HS-27A (cell line): ENCODE measurements at regions not wholly inside any gene's neighbourhood (a gene's known extent, or its start where the extent isn't known, plus 50 kb on each side); places are given as distances from the start of the nearest gene placed in this dataset.

Experiments used
- DNase-seq: peaks from one replicate; pipeline ENCODE4 v3.0.0-alpha.2; 2012; ENCODE audit warnings: low read depth, missing footprints

DNA sequence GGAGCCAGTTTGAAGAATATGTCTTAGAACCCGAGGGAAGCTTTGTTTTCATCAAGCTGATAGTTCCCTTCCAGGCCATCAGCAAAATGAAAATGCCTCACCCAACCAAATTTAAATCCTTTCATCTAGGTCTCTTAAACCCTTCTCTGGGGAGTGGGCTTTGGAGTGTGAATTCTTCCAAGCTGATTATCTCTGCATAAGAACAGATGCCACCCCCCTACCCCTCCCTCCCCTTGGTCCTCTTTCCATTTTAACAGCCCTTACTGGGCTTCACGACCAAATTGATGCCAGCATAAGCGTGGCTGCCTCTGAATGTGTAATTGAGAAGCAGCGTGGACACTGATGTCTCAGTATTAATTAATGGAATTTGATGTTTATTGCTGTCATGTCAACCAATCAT is 509.7 kb upstream of the CLINT1 start:
- no peak for DNase-seq

DNA sequence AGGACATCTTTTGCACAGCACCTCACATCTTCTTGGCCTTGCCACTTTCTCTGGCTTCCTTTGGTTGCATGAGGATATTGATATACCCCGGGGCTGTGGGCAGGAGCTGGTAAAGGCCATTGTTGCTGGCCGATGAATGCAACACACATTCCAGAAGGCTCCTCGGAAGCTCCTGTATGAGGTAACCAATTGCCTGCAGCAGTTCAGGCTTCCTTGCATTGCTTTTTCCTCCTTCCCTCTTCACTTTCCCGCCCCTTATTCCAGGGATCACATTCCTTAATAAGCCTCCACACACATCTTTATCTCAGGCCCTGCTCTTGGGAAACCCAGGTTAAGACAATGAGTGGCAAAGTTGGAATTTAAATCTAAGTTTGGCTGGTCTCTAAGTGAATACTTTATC is 505.4 kb upstream of the CLINT1 start:
- no peak for DNase-seq

DNA sequence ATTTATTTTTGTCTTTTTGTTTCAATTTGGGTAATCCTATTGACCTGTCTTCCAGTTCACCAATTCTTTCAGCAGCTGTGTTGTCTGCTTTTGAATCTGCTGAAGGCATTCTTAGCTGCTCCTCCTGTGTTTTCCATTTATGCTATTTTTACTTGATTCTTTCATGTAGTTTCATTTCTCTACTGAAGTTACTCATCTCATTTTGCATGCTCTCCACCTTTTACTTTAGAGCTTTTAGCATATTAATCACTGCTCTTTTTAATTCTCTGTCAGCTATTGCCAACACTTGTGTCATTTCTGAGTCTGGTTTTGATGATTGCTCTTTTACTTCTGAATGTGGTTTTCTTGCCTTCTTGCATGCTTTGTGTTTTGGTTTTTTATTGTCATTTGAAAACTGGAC is 496.0 kb upstream of the CLINT1 start:
- DNase-seq = no peak

DNA sequence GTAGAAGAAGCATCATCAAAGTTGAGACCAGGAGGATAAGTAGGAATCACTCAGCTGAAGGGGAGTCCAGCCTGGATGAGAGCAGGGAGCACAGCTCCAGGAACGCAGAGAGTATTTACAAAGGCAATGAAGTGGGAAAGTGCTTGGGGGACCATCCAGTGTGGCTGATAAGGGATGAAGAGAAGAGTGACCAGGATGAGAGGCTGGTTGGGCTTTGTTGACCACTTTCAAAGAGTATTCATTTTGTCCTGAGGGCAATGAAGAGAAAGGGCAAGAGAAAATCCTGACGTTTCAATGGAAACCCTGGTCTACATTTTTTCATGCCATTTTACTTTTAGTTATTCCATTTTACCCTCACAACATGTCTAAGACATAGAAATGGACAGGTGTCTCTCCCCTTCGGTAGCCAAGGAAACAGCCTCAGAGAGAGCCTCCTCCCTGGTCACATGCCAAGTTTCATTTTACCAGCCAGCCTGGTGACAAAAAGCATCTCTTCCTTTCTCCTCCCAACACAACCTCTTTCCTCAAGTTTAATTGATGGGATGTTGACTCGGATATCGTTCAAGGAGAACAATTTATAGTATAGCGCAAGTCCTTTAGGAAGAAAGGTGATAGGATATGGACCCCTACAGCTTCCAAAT is 492.7 kb upstream of the CLINT1 start:
- no peak for DNase-seq

DNA sequence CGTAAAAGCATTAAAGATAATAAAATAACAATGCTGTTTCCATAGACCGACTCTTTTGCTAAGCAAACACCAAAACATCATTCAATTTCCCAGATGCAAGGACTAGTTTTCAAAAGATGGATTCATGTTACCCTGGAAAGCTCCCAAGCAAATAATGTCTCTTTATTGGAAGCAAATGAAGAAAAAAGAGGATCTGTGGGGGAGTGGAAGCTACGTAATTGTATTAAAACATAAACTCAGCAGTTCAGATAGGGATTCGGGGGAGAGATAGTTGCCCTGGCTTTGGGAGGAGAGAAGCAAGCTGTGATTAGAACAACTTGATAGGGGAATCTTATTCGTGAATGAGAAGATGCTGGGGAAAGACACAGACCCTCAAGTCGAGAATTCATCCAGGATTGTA is 491.0 kb upstream of the CLINT1 start:
- no peak for DNase-seq

DNA sequence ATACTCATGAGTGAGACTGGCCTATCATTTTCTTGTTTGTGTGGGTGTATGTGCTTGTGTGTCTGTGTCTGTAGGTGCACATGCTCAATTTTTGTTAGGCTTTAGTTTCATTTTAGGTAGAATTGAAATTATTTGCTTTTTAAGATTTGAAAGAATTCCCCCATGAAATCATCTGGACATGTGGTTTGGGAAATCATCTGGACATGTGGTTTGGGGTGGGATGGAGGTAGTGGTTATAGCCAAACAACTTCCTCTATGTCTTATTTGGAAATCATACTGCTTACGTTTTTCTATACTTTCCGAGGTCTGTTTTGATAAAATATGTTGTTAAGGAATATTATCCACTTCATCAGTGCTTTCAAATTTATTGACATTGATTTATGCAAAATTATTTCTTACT is 485.4 kb upstream of the CLINT1 start:
- DNase-seq = no peak

DNA sequence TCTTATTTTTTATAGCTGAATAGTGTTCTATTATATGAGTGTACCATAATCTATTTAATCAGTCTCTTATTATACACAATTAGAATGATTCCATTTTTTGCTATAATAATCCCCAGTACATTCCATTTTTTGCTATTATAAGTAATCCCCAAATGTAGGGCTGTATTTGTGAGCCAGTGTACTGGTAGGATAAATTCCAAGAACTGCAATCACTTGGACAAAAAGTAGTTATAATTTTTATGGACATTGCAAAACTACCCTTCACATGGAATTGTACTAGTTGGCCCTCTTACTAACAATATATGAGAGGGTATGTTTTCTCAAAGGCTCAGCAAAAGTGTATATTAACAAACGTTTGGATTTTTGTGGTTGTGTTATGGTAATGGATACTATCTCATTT is 481.7 kb upstream of the CLINT1 start:
- no peak for DNase-seq

DNA sequence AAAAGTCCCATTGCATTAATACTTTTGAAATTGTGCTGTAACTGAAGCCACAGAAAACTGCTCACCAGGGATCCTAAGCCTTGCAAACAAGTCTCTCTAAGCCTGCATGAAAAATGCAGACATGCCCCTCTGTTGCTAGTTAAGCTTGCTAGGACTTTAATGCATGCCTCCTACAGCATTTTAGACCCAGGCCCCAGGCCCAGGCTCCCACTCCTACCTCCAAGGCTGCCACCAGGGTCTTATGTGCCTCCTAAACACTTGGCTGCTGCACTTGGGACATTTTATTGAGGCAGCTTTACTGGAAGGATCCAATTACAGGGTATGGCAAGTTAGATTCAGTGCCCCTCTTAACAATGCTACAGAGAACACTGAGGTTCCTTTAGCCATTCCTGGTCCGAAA is 467.3 kb upstream of the CLINT1 start:
- no peak for DNase-seq

DNA sequence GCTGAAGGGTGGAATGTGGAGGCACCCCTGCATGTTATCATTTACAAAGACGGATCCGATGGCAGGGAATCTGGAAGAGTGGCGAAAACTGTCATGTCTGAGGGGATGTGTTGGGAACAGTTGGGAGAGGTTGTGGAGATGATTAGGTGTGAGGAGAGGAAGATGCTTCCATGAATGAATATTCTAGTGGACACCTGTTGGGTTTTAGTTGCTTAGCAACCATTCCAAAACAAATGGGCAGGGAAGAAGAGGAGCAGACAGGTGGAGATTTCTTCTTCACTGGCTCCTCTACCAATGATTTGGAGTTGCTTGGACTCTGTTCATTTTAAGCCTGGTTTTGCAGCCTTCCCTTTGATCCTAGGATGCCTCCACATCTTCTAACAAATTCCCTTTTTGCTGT is 465.3 kb upstream of the CLINT1 start:
- no peak for DNase-seq

DNA sequence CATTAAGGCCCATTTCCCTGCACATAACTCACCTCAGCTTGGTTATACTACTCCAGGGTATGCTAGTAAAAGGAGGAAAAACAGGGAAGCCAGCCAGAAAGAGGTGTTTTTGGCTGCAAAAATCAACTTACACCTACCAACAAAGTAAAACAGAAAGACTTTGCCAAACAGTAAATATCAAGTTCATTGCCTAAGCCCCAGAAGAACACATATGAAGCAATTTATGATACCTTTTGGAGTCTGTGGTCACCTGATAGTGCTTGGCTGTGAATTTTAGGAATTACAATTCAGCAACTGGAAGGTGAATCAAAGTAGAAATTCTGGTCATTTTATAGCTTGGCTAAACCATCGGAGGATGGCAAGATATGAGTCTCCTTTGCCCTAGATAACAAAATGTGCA is 463.7 kb upstream of the CLINT1 start:
- DNase-seq = no peak

DNA sequence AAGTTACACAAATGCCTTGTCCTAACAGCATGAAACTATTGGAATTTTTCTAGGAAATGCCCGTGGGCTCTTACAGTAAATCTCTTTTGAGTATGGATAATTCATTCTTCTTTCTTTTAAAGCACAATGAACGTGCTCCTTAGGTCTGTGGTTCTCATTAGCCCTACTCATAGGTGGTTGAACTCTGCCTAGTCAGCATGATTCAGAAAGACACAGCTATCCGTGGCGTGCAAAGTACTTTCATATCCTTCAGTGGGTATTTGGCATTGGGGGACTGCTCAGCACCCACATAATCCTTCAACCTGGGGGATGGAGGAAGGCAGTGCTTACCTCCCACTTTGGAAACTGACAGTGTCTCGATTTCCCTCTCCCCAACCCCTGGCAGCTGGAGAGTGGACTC is 462.0 kb upstream of the CLINT1 start:
- no peak for DNase-seq

DNA sequence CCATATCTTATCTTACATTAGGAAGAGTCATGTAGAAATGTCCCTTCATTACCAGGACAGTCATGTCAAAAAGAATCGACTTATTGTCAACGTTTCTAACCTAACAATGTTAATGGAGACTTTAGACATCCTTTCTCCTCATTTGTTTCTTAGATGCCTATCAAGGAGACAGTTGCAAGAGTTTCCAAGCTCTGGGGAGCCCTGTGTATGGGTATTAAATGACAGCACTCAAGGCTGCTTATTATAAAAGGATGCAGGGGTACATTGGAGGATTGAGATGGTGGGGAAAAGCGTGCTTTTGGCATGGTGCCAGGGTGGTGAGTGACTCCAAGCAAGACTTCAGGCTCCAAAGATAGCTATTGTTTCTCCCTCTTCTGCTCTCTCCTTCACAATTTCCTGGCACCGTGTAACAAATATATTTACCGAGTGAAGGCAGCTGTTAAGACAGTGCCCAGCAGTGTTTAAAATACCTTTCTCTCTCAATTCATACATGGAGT is 461.3 kb upstream of the CLINT1 start:
- DNase-seq = no peak

DNA sequence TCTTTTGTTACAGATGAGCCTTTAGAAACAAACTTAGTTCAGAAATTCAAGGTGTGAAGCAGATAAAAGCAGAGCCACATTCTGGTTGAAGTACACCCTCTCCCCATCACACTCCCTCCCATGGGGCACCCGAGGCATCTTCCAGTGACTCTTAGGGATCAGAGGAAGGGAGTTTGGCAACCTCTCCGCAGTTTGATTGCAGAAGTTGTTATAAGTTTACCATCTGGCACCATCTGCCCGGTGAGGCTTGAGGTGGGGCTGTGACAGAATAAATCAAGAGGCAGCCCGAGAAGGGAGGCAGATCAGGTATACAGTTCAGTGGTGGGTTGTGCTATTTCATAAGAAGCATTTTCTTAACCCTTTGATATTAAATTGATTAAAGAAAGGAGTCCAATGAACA is 458.6 kb upstream of the CLINT1 start:
- no peak for DNase-seq

DNA sequence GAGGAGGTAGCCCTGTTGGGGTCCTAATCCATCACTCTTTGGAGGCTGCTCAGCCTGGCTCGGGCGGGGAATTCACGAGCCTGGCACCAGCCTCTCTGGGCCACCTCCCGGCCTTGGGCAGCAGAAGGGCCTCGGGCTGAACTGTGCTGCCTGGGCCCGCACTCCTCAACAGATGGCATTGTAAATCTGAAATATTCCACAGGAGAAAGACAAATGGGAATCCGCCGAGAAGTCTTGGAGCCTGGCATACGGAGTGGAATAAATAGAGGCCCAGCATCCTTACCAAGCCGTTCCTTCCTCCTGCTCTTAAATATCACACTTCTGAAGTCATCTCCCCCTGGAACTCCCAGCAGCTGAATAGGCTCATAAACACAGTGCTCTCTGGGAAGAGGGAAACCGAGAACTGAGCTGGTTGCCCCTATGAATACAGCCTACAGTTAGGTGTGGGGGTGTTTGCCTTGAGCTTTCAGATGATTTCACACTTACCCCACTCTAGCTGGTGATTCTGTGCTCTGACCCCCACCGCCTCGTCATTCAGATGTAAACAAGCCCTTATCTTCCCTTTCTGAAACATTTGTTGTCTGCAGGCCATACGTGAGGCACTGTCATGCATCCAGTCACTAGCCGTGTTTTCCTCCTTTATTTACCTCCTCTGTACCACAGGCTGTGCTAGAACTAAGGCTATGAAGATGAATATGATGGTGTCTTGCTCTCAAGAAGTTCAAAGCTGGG is 455.0 kb upstream of the CLINT1 start:
- no peak for DNase-seq

DNA sequence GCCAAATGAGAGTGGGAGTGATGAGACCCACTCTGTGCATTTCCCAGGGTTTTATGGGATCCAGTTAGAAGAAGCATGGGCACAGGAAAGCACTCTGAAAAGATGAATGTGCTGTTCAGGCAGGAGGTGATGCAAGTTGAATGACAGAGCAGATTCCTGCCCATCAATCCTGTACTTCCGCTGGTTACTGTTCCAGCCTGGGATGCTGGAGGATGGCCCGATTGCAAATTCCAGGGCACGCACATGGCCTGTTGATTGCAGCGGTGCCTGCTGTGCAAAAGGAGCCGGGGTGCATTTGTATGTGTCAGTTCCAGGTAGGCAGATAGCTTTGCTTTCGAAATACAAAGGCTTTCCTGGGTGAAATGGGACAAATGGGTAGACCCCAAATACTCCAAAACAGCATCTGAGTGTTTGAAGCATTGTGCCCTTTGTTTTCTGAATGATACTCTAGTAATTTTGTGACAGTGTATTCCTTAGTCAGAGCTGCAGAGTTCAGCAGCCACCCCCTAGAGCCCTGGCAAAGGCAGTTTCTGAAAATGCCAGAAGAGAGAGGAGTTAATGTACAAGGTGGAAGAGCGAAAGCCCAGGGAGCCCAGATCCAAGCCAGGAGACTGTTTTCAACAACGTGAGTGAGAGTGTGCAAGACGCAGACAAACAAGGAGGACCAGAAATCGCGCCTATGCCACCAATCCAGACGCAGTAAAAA is 454.2 kb upstream of the CLINT1 start:
- no peak for DNase-seq

DNA sequence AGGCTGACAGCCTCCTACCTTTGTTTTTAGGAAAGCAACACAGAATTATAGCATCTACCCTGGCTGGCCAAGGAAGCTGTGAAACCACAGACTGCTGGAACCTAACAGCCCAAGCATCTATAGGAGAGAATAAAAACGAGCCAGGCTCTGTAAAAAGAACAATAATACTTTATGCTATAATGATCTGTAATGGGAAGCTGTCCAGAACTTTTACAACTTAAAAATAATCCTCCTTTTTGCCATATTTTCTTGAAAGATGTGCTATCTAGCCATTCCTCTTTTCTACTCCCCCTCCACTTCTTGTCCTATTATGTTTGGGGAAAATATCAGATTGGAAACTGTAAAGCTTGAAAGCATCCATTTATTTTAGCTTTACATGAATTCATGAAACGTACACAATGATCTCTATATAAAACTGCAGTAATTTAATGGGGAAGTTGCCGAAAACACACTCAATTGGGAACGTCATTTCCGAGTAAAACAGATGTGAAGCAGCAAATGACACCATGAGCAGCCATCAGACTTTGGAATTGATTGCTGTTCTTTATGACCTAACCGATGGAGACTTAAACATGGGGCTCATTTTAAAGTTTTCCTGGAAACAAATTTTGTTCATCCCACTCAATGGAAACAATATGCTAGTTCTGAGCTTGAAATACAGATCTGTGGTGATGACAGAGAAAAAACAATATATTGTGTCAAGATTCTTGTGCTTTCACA is 450.3 kb upstream of the CLINT1 start:
- DNase-seq = no peak

DNA sequence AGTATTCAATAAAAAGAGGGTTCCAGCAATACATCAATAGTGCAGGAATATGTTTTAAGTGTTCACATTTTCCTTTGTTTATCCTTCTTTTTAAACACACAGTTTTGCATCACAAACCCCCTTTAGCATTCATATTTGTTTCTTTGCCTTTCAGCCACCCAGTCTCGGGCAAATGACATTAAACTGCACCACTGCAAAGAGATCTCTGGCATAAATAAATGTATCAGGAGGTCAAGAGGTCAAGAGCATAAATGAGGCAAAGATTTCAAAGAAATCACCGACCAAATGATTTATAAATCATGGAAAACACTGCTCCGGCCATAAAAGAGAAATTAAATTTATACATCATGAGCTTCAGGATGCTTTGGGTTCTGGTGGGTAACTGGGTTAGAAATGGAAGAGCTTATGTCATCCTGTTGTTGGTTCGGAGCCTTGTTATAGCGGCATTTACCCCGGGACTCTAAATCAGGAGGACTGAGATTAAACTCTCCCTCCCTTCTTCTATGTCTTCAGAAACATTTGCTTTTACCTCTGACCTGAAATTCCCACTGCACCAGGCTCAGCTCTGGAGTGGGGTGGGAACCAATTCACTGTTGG is 449.6 kb upstream of the CLINT1 start:
- DNase-seq = no peak

DNA sequence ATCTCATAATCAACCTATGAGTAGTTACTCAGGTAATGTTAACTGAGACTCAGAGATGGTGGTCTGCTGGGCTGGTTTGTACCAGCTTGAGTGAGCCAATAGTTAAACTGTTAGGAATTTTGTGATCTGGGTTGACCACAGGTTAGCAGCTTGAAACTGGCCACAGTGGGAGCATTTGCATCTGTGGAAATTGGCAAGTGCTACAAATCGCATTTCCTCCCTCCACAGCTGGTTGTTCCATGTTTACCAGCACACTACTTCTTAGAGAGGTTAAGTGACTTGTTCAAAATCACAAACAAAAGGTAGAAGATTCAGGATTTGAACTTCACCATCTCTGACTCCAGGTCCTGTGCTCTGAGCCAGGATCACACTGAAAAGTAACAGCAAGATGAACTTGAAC is 446.9 kb upstream of the CLINT1 start:
- no peak for DNase-seq

DNA sequence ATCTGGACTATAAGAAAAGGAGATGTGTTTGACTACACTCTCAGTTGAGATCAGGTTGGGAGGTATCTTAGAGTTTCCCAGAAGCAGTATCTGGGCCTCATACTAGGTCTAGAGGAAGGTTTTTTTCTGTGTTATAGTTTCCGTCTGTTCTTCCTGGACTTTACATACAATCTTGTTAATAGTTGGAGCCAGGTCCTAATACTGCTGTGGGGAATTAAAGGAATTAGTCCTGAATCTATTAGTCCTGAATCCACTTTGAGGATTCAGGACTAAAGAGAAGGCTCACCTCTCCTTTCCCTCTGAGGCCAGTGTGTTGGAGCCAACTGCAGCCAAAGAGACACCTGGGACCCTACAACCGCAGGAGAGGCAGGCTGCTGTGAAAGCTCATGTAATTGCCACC is 445.7 kb upstream of the CLINT1 start:
- DNase-seq = no peak

DNA sequence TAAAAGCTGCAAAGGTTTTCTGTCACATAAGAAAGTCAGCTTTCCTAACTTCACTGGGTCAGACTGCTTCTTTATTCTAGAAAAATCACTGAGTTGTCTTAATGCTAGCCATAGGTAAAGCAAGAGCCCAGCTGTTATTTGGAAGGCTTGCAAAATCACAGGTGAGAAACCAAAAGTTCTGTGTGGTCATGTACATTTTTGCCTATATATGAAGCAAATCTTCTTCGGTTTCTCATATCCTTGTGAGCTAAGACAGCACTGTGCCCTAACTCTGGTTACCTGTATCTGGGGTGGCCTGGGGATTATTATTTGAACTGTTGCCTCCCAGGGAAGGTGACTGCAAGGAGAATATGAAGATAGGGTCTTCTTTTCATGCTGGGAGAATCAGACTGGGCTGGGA is 444.9 kb upstream of the CLINT1 start:
- DNase-seq = no peak

DNA sequence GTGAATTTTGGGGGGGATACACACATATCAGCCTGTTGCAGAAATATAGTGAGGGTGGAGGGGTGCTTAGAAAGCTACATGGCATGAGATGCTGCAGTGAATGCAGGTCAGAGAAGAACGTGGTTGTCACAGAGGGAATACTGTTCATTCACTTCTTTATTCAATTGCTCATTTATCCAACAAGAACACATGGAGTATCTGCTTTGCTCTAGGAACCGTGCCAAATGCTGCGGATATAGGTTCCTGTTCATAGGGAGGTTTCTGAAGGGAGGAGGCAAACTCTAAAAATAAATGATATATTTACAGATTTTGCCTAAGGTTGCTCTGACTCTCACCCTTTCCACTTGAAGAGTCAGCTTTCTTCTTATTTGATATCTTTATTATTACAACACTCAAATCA is 444.3 kb upstream of the CLINT1 start:
- DNase-seq = no peak

DNA sequence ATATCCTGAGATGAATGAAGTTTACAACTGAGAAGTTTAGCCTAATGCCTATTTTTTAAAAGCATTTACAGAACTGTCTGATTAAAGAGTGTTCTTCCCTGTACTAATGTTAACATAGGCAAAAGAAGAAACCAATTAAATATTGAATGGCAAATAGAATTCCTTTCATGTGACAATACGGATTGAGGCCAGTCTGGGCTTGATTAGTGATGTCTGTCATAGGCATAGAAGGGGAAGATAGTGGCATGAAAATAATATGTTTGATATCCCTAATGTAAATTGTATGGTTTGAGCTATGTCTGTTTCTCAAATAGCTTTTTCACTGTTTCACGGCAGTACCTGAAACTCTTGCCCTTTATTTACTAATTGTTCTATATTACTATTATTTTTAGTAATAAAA is 443.1 kb upstream of the CLINT1 start:
- DNase-seq = no peak
